HG02610 (cell line): ENCODE measurements at regions not wholly inside any gene's neighbourhood (a gene's known extent, or its start where the extent isn't known, plus 50 kb on each side); places are given as distances from the start of the nearest gene placed in this dataset.

ENCODE experiments used
- ATAC-seq: cut with Tn5 transposase; IDR thresholded peaks from one replicate; pipeline ENCODE4 v1.9.1; 2021; ENCODE audit warnings: mild to moderate bottlenecking, moderate library complexity; ENCODE audit not compliant: unreplicated experiment

DNA sequence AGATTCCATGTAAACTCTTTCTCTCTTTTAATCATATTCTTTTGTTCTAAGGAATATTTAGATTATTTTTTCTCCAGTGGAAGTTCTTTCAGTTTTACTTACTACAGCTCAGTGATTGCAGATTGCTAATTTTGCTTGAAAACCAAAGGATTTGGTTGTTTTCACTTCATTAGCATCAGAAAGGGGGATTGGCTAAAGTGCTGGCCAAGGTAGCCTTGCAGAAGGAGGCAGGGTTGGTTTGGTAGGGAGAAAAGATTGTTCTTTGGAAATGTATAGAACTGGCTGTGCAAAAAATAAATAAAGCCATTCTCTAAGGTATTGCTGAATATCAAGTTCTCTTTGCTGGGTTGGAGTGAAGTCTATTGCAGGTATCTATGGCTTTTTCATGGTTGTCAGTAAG lies 92.6 kb downstream of the FAT3 start:
- no peak for ATAC-seq

DNA sequence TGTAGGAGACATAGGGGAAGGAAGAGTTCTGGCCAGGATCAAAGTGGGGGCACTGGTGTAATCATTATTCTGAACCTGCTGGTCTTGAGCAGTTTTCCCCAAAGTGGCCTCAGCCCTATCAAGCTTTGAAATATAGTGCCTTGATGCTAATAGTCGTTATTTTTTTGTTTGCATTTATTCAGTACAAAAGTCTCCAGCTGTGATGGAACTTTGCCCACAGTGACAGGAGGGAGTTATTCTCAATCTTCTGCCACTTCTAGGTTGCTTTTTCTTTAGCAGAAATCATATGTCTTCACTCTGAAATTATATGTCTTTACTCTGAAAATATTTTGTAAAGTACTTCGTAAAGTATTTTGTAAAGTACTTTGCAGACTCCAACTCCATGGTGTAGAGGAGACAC lies 93.1 kb downstream of the FAT3 start:
- ATAC-seq: no peak

DNA sequence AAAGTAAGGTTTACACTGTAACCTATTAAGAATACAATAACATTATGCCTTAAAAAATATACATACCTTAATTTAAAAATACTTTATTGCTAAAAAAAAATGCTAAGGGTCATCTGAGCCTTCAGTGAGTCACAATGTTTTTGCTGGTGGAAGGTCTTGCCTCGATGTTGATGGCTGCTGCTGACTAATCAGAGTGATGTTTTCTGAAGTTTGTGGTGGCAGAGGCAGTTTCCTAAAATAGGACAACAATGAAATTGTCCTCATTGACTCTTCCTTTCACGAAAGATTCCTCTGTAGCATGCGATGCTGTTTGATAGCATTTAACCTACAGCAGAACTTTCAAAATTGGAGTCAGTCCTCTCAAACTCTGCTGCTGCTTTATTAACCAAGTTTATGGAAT lies 97.6 kb downstream of the FAT3 start:
- no peak for ATAC-seq

DNA sequence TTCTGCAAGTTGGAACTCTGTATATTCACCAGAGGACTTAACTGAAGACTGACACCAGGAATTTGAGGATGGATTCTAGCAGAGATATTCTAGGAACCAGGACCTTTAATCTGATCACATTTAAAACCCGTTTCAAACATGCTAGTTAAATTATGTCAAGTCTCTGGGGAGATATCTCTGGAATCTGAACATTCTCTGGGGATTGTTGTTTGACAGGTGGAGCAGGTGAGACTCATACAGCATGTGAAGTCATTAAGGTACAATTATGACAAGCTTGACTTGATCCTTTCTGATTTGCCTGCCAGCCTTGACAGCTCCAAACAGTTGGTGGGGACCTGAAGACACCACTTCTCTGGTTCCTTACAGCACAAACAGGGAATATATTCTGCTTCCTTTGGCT lies 100.3 kb downstream of the FAT3 start:
- no peak for ATAC-seq

DNA sequence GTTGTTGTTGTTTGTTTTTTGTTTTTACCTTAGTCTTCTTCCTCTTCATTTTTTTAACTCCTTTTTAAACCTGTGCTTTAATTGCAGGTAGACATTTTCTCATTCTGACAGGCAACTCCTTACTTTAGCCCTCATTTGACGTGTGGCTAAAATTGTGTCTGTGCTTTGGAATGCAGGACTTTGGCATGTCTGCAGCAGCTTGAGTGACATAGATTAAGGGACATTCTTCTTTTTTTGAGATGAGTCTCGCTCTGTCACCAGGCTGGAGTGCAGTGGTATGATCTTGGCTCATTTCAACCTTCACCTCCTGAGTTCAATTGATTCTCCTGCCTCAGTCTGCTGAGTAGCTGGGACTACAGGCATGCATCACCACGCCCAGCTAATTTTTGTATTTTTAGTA lies 100.8 kb downstream of the FAT3 start:
- ATAC-seq: no peak

DNA sequence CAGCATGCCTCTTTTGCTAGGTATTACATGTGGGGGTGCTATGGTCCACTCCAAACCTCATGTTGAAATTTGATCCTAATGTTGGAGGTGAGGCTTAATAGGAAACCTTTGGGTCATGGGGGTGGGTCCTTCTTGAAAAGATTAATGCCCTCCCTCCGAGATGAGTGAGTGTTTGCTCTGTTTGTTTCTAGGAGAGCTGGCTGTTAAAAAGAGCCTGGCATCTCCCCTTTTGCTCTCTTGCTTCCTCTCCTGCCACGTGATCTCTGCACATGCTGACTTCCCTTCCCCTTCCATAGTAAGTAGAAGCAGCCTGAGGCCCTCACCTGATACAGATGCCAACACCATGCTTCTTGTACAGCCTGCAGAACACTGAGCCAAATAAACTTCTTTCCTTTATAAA lies 104.5 kb downstream of the FAT3 start:
- no peak for ATAC-seq

DNA sequence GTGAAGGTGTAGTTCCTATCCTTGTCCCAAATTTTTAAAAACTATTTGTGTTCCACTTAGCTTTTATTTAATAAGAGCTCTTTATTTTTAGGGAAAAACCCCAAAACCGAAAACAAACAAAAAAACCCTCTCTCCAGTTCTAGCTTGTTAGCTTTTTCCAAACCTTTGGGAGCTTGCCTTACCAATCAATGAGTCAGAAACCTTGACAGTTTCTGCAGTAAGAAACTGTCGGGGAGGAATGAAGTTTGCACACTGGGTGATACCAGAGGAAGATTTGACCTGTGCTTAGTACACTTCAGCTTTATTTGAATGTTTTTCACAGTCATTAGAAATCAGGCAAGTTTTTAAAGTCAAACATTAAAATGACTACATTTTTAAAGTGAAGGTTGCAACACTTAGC lies 105.0 kb downstream of the FAT3 start:
- ATAC-seq: no peak

DNA sequence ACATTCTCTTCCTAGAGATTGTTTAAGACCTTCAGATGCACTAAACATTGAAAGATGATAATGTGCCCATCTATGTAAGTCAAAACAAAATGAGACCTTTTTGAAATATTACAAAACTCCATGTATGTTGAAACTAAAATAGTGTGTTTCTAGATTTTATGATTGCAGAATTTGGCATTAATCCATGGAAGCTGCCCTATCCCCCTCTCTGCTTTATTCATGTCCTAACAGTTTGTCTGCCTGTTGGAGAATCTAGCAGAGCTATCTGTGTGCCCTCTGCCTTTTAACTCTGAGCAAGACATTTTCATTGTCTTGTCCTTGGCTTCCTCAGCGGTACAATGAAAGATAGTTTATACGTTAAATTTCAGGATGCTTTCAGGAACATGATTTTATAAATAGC lies 105.5 kb downstream of the FAT3 start:
- ATAC-seq: no peak

DNA sequence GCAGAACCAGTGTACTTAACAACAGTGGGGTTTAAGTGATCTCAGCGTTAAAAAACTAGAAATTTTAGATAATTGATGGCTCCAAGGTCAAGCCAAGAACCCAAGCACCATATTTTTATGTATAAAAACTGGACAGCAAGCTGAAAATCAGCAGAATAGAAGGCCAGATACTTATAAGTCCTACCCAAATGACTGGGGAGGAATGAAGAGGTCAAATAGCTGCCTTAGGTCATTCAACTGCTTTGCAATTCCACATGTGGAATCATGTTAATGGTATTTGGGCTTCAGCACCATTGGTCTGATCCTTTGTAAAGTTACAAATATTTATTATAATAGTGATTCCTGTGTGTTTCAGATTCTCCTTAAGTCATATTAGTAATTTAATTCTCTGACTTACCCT lies 108.4 kb downstream of the FAT3 start:
- no peak for ATAC-seq

DNA sequence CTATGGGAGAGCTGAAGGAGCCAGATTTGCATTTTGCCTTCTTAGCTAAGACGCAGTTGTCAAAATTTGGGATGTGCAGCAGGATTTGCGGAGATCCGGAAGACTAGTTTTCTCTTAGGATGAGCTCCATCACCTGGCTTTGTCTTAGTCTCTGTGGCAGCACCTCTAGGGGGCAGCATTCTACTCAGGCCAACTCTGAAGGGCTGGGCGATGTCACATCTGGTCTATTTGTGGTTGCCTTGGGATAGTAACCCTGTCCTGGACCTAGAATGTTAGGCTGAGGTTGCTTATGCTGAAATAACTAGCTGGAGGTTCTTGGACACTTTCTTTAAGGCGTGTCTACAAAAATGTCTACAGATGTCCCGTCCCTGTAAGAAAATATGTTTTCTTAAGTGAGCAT lies 116.2 kb downstream of the FAT3 start:
- ATAC-seq: no peak

DNA sequence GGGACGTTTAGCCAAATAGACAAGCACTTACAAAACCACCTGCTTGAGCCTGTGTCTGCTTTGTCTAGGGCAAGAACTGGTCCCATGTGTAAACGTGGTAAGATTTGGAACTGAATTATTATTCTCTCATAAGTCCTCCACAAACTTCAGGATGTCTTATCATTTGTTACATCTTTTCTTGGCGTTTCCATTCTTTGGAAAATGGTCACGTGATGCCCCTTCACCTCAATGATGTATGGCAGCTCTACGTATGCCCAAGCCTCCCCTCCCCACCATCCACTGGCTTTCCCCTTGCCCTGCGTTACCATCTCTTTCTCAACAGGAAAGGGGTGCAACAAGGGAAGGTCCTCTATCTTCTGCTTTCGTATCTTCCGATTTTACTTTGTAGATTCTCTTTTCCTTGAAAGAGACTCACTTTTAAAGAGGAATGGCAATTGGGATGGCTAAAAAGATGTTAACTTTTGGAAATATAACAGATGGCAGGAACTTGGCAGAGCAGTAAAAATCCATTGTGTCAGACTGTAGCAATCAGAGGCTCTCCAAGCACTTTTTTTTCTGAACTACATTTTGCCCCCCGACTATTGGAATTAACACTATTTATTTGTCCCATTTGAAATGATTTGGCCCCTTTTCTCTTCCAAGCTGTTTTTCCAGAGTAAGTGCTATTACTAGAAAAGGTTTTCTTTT lies 117.6 kb downstream of the FAT3 start:
- no peak for ATAC-seq

DNA sequence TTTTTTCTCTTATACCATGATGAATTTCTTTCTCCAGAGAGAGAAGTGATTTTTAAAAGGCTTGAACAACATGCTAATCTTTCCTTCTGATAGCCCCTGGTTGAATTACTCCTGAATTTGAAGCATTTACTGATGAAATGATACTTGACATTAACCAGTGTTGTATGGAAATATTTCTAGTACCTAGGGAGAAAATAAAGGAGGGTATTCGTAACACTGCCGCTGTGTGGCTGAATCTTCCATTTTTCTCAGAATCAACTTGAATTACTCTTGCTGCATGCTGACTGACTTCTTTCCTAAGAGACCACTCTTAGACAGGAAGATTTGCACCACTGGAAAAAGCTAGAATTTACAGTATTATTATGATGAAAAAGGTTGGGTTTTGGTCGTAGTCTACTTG lies 118.3 kb downstream of the FAT3 start:
- ATAC-seq: no peak

DNA sequence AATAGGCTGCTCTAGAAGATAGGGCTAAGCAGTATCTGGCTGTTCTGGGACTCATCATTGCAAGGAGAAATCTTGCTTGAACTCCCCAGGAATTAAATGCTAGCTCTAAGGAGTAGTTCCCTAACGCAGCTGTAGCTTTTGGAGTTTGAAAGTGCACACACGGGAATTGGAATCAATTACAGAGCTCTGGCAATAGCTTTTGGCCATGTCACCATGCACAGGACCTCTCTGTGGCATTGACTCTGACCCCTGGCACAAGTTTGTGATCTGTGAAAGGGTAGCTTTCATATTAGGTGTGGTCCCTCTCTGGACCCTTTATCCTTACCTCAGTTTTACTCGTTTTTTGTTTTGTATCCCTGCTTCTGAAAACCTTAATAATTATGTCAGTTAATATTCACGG lies 121.6 kb downstream of the FAT3 start:
- no peak for ATAC-seq

DNA sequence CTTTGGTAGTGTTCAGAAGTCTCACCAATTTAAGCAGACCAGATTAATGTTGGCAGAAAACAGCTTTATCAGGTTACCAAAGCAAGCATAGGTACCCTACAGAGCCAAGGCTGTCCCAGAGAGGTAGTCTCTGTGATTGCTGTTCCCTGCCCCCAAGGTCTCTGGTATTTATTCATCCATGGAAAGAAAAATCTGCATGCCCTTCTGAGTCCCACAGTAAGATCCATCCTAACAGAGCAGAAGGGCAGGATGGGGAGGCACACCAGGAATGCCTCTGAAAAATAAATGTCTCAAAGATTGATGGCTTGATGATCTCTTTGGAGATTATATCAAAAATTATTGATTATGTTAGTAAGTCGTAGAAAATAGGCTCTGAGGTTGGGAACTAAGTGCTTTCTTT lies 122.8 kb downstream of the FAT3 start:
- ATAC-seq: no peak

DNA sequence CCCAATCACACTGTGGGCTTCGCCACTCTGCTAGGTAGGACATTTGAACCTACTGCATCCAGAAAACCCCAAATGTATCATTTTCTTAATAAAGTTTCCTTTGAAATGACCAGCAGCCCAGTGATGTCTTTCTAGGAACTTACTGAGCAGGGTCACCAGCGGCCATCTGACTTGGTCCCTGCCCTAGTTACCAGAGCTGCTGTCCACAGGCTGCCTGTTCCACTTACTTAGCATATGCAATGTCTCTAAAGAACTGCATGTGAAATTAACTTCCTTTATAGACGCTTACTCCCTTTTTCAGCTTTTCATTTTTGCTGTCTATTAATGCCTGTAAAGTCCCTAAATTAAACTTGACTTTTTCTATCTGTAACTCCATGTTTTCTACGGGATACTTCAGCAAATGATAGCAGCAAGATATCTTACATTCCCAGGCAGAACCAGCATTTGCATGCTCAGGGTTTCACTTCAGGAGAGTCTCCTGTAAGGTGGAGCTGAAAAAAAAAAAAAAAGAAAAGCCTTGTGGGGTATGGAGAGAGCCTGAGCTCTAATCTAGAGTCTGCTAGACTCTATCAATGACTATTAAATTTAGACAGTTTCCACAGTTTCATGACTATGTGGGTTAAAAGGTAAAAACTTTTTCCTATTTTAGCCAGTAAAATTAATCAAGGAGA lies 125.0 kb downstream of the FAT3 start:
- no peak for ATAC-seq

DNA sequence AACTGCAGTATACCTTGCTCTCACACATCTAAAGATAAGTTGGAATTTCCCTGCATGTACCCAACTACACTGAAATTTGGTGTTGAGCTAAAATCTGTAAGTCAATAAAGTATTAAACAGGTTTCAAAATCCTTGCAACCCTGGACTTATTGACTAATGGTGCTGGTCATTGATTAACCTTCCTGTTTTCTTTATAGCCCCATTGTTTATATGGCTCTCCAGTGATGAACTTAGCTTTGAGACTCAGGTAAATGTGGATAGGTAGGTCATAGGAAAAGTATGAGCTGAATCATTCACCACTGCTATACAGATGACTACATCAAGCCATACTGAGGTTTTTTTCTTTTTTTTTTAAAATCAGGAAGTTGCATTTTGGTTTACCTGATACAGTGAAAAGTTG lies 132.7 kb downstream of the FAT3 start:
- no peak for ATAC-seq

DNA sequence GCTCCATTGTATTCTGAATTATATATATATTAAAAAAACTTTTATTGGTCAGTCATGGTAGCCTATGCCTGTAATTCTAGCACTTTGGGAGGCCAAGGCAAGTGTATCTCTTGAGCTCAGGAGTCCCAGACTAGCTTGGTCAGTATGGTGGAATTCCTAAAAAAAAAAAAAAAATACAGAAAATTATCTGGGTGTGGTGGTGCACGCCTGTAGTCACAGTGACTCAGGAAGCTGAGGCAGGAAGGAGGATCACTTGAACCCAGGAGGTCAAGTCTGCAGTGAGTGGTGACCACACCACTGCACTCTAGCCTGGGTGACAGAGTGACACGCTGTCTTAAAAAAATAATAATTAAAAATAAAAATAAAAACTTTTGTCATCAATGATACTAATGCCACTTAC lies 133.2 kb downstream of the FAT3 start:
- no peak for ATAC-seq

DNA sequence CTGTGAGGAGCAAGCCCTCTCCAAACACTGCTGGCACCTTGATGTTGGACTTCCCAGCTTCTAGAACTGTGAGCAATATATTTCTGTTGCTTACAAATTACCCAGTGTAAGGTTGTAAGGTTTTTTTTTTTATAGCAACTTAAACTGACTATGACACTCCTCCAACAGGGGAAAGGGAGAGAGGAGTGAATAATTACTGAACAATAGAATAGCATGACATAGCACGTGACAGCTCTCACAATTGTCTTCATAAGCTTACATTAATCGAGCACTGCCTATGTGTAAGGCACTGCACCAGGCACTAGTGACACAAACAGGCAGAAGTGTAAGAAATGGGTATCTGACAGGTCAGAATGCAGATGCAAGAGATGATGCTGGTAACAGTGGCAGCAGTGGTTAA lies 136.9 kb downstream of the FAT3 start:
- ATAC-seq: no peak

DNA sequence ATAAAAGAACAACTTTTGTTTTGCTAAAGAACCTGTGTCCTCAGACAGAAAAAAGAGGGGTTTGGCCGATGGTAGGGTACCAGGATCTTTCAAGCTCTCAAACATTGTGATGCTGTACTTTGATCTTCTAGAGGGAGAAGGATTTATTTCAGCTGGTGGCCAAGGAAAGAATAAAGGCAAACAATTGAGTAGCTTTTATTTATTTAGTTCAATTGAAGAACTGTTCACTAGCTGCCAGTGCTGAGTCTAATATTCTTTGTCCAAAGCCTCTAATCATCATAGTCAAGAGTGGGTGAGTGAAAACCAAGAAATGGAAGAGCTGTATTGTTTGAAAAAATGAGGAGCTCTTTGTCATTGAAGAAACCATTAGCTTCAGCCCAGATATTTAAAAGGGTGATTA lies 138.4 kb downstream of the FAT3 start:
- no peak for ATAC-seq

DNA sequence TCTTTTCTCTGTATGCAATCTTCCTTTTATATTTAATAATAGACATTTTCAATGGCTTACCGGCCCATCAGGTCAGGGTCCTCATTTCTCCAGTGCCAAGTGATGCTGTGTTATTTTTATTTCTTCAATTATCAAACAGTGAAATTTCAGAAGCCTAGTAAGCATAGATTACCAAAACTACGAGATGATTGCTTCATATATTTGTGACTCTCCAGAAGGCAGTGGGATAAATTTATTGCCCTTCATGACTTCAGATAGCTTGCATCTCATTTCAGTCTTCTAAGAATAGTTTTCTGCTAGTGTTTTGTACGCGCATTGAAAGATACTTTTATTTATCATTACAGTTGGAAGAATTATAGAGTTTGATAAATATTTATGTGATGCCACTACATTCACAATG lies 139.6 kb downstream of the FAT3 start:
- no peak for ATAC-seq

DNA sequence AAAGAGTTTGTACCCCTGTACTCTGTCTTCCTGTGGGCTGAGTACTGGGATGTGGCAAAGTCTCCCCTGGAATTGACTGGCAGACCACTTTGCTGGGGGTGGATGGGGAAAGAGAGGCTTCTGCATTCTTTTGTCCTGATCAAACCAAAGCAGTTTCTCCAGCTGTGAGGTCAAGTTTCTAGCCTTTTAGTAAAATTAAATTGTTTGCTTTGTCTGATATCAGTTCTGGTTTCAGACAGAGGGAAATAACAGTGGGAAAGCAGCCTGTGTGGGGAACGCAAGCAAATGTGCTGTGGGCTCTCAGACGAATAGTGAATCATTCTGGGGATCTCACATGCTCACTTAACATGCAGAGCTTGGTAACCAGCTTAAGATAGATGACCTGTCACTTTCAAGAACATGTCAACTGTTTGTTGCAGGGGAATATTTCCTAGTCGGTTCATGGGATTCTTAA lies 151.6 kb downstream of the FAT3 start:
- no peak for ATAC-seq

DNA sequence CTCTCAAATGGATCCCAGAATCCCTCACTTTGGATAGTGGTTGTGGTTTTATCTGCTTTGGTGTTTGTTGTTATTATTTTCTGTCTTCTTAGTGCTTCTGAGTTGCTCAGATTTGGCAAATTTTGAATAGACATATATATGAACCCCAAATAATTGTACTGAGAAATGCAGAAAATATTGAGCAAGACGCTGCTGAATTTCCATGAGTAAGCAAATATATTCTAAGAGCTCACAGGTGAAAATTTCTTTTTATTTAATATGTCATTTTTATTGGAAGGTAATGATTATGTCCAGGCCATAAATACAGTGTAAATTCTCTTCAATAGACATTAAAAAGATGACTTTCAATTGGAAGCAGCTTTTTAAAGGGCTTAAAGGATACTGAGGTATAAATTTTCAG lies 152.1 kb downstream of the FAT3 start:
- ATAC-seq: no peak

DNA sequence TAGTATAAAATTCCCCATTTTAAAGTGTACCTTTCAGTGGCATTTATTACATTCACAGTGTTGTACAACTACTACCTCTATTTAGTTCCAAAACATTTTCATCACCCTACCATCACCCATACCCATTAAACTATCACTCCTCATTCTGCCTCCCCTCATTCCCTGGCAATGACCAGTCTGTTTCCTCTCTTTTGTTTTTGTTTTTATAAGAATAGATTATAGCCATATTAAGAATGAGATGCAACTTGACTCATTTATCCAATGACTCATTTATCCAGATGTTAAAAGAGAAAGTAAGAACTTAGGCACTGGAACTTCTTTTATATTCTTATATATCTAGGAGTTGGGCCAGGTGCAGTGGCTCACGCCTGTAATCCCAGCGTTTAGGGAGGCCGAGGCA lies 156.3 kb downstream of the FAT3 start:
- ATAC-seq: no peak
